ENCODE measurements at regions not wholly inside any gene's neighbourhood (a gene's known extent, or its start where the extent isn't known, plus 50 kb on each side); places are given as distances from the start of the nearest gene placed in this dataset.

GRCh38 chr1:166612886-166613285 is 226.4 kb upstream of the POGK start:
- no peaks in the 10 kb centered on the region for H3K9me3 ChIP-seq
- intact Hi-C loops (cut with DNase I, micrococcal nuclease) = no loop called here
- TF ChIP-seq CTCF (IDR thresholded peaks at IDR 0.05) = no peak
- no peaks in the 10 kb centered on the region for H3K4me1 ChIP-seq (ENCODE audit: low read depth)
- H3K36me3 ChIP-seq (ENCODE audit: low read depth) = no peaks in the 10 kb centered on the region
- no peak for ATAC-seq
- no peak overlapping the region for H3K4me3 ChIP-seq
- DNase-seq = no peak

GRCh38 chr1:166616206-166616605 is 223.1 kb upstream of the POGK start:
- intact Hi-C loops (cut with DNase I, micrococcal nuclease) = no loop called here
- Histone ChIP-seq H3K36me3 (ENCODE audit: low read depth) (no peaks in the 10 kb centered on the region), H3K9me3 (no peaks in the 10 kb centered on the region), H3K4me3 (no peak overlapping the region), H3K4me1 (ENCODE audit: low read depth) (no peaks in the 10 kb centered on the region)
- TF ChIP-seq CTCF (IDR thresholded peaks at IDR 0.05) = no peak
- ATAC-seq = no peak
- no peak for DNase-seq

DNA sequence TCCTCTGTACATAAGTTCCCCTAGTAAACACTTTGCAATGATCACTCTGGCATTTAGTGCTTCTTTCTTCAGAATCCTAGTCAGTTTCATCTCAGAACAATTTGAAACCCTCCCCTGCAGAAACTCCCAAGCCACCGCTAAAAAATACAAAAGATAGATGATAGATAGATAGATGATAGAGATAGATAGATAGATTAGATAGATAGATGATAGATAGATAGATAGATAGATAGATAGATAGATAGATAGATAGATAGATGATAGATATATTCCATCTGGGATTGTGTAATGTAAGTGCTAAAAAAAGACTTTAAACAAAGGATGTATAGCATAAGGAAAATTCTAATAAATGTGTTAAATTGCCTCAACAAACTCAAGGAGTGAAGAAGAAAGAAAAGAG is 212.6 kb upstream of the POGK start:
- no peak for DNase-seq
- TF ChIP-seq CTCF (IDR thresholded peaks at IDR 0.05) = no peak
- Histone ChIP-seq H3K4me3 (no peak overlapping the region), H3K36me3 (ENCODE audit: low read depth) (no peaks in the 10 kb centered on the region), H3K9me3 (no peaks in the 10 kb centered on the region), H3K4me1 (ENCODE audit: low read depth) (no peaks in the 10 kb centered on the region)
- no peak for ATAC-seq
- intact Hi-C loops (cut with DNase I, micrococcal nuclease) = no loop called here

GRCh38 chr1:166627558-166627957 is 211.7 kb upstream of the POGK start:
- H3K4me1 ChIP-seq (ENCODE audit: low read depth) = no peaks in the 10 kb centered on the region

DNA sequence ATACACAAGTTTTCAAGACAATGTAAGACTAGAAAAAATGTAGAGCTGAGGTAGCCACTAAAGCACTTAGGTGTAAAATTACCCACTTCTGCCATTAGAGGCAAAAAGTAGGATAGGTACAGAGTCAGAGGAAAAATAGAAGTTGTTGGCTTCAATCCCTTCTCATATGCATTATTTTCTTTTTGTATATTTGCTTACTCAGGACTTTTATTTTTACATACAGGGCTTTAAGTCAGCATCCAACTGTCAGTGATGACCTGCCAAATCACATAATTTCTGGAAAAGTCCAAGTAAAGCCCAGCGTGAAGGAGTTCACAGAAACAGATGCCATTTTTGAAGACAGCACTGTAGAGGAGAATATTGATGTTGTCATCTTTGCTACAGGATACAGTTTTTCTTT is 211.0 kb upstream of the POGK start:
- H3K9me3 ChIP-seq = no peaks in the 10 kb centered on the region
- DNase-seq (no peak), ATAC-seq (no peak)
- H3K4me1 ChIP-seq (ENCODE audit: low read depth) = no peaks in the 10 kb centered on the region
- no peak overlapping the region for H3K4me3 ChIP-seq
- TF ChIP-seq CTCF (IDR thresholded peaks at IDR 0.05) = no peak
- intact Hi-C loops (cut with DNase I, micrococcal nuclease) = no loop called here
- no peaks in the 10 kb centered on the region for H3K36me3 ChIP-seq (ENCODE audit: low read depth)

More at GRCh38 chr1:166627558-166627957, 211.7 kb upstream of the POGK start:
- DNase-seq (no peak), ATAC-seq (no peak)
- no peak for TF ChIP-seq CTCF (IDR thresholded peaks at IDR 0.05)
- Histone ChIP-seq H3K4me3 (no peak overlapping the region), H3K36me3 (ENCODE audit: low read depth) (no peaks in the 10 kb centered on the region), H3K9me3 (no peaks in the 10 kb centered on the region)
- intact Hi-C loops (cut with DNase I, micrococcal nuclease) = no loop called here

GRCh38 chr1:166629946-166630345 is 209.3 kb upstream of the POGK start:
- no peak for DNase-seq
- ATAC-seq = no peak
- Histone ChIP-seq H3K4me3 (no peak overlapping the region), H3K36me3 (ENCODE audit: low read depth) (no peaks in the 10 kb centered on the region), H3K4me1 (ENCODE audit: low read depth) (no peaks in the 10 kb centered on the region), H3K9me3 (no peaks in the 10 kb centered on the region)
- intact Hi-C loops (cut with DNase I, micrococcal nuclease) = no loop called here
- no peak for TF ChIP-seq CTCF (IDR thresholded peaks at IDR 0.05)

All from mucosa of descending colon (tissue), 3 donors.